ENCODE measurements at regions not wholly inside any gene's neighbourhood (a gene's known extent, or its start where the extent isn't known, plus 50 kb on each side); places are given as distances from the start of the nearest gene placed in this dataset.
"Not testable (repeated sequence)": the region's sequence is repeated elsewhere in the genome, so short reads cannot be mapped to it uniquely, and the experiment has no call there.

- no peak overlapping the region for H3K4me3 Mint-ChIP-seq
- no peaks in the 10 kb centered on the region for H3K36me3 ChIP-seq (ENCODE audit: control insufficient read depth in 2 of 3, insufficient read depth in 3 of 3, low read length in 3 of 3)
- intact Hi-C loops (cut with micrococcal nuclease) = no loop called here
- H3K27me3 ChIP-seq (ENCODE audit: control insufficient read depth in 2 of 2, insufficient read depth in 2 of 2, low read length in 2 of 2) = no peaks in the 10 kb centered on the region
- POLR2A ChIA-PET = no interaction called here
- peaks cover 0 to 7% (median 0%) of the 10 kb centered on the region in 5 donors for H3K27me3 Mint-ChIP-seq
- CTCF ChIA-PET = no interaction called here
- no peak overlapping the region for H3K4me3 ChIP-seq (ENCODE audit: low read length)
- ATAC-seq (no peak), DNase-seq (no peak)
- H3K27ac ChIP-seq (ENCODE audit: low read depth, low read length) = no peak overlapping the region
- H3K9me3 Mint-ChIP-seq = peaks cover 0 to 12% (median 3%) of the 10 kb centered on the region in 11 donors
- H3K4me1 Mint-ChIP-seq = peaks cover 0 to 4% (median 0%) of the 10 kb centered on the region in 7 donors
- no peaks in the 10 kb centered on the region for H3K4me1 ChIP-seq (ENCODE audit: control insufficient read depth in 2 of 2, insufficient read depth in 2 of 2, low read length in 2 of 2)
- peaks cover 0 to 18% (median 10%) of the 10 kb centered on the region in 5 donors for H3K36me3 Mint-ChIP-seq
- no peaks in the 10 kb centered on the region for H3K9me3 ChIP-seq (ENCODE audit: control insufficient read depth in 2 of 3, low read length in 3 of 3)
- no peak overlapping the region for H3K27ac Mint-ChIP-seq
Measured at GRCh38 chr9:97124256-97124655, 85.3 kb upstream of the CTSV start.

- Mint-ChIP-seq H3K4me3 (no peak overlapping the region), H3K36me3 (no peaks in the 10 kb centered on the region), H3K27ac (no peak overlapping the region), H3K4me1 (peaks cover 0 to 6% (median 4%) of the 10 kb centered on the region in 7 donors), H3K9me3 (peaks cover 0 to 9% (median 0%) of the 10 kb centered on the region in 11 donors), H3K27me3 (peaks cover 0 to 11% (median 7%) of the 10 kb centered on the region in 5 donors)
- H3K4me3 ChIP-seq (ENCODE audit: low read length) = no peak overlapping the region
- H3K27ac ChIP-seq (ENCODE audit: low read depth, low read length) = no peak overlapping the region
- ChIA-PET CTCF (no interaction called here), POLR2A (no interaction called here)
- intact Hi-C loops (cut with micrococcal nuclease) = no loop called here
- H3K27me3 ChIP-seq (ENCODE audit: control insufficient read depth in 2 of 2, insufficient read depth in 2 of 2, low read length in 2 of 2) = no peaks in the 10 kb centered on the region
- no peak for ATAC-seq
- no peak for DNase-seq
- no peaks in the 10 kb centered on the region for H3K9me3 ChIP-seq (ENCODE audit: control insufficient read depth in 2 of 3, low read length in 3 of 3)
- no peaks in the 10 kb centered on the region for H3K36me3 ChIP-seq (ENCODE audit: control insufficient read depth in 2 of 3, insufficient read depth in 3 of 3, low read length in 3 of 3)
- H3K4me1 ChIP-seq (ENCODE audit: control insufficient read depth in 2 of 2, insufficient read depth in 2 of 2, low read length in 2 of 2) = no peaks in the 10 kb centered on the region
Measured at GRCh38 chr9:97110696-97111095, 71.8 kb upstream of the CTSV start.

- ChIA-PET POLR2A (no interaction called here), CTCF (no interaction called here)
- intact Hi-C loops (cut with micrococcal nuclease) = loop anchor here (1.0 to 2.0 kb wide), 2 partner anchors 252 to 253 kb away; no protein-coding TSS in a partner anchor
- no peaks in the 10 kb centered on the region for H3K27me3 ChIP-seq (ENCODE audit: control insufficient read depth in 2 of 2, insufficient read depth in 2 of 2, low read length in 2 of 2)
- Mint-ChIP-seq H3K36me3 (no peaks in the 10 kb centered on the region), H3K27me3 (peaks cover 0 to 11% (median 7%) of the 10 kb centered on the region in 5 donors), H3K4me3 (no peak overlapping the region), H3K27ac (no peak overlapping the region), H3K9me3 (peaks cover 0 to 9% (median 0%) of the 10 kb centered on the region in 11 donors), H3K4me1 (peaks cover 0 to 6% (median 4%) of the 10 kb centered on the region in 7 donors)
- no peaks in the 10 kb centered on the region for H3K36me3 ChIP-seq (ENCODE audit: control insufficient read depth in 2 of 3, insufficient read depth in 3 of 3, low read length in 3 of 3)
- H3K4me3 ChIP-seq (ENCODE audit: low read length) = no peak overlapping the region
- H3K4me1 ChIP-seq (ENCODE audit: control insufficient read depth in 2 of 2, insufficient read depth in 2 of 2, low read length in 2 of 2) = no peaks in the 10 kb centered on the region
- no peak overlapping the region for H3K27ac ChIP-seq (ENCODE audit: low read depth, low read length)
- peak; percentile 45 for ATAC-seq
- DNase-seq = peak in 2 of 9 donors; percentile 7 to 19
- H3K9me3 ChIP-seq (ENCODE audit: control insufficient read depth in 2 of 3, low read length in 3 of 3) = no peaks in the 10 kb centered on the region
Measured at GRCh38 chr9:97109194-97109811, 70.4 kb upstream of the CTSV start.

- ATAC-seq; H3K9me3 ChIP-seq (ENCODE audit: control insufficient read depth in 2 of 3, low read length in 3 of 3); H3K36me3 ChIP-seq (ENCODE audit: control insufficient read depth in 2 of 3, insufficient read depth in 3 of 3, low read length in 3 of 3); H3K4me1 Mint-ChIP-seq; H3K4me3 ChIP-seq (ENCODE audit: low read length); H3K36me3 Mint-ChIP-seq; H3K9me3 Mint-ChIP-seq; H3K27me3 Mint-ChIP-seq; H3K27ac ChIP-seq (ENCODE audit: low read depth, low read length); H3K4me1 ChIP-seq (ENCODE audit: control insufficient read depth in 2 of 2, insufficient read depth in 2 of 2, low read length in 2 of 2); DNase-seq; H3K27ac Mint-ChIP-seq; H3K4me3 Mint-ChIP-seq; H3K27me3 ChIP-seq (ENCODE audit: control insufficient read depth in 2 of 2, insufficient read depth in 2 of 2, low read length in 2 of 2); CTCF ChIA-PET; intact Hi-C loops (cut with micrococcal nuclease): not testable (repeated sequence)
- POLR2A ChIA-PET = interaction anchor here (0.6 kb wide), 1 partner anchor 12 kb away, joined by 3 read pairs; no protein-coding TSS in a partner anchor
Measured at GRCh38 chr9:97105220-97105619, 66.3 kb upstream of the CTSV start.

- H3K27ac Mint-ChIP-seq; H3K27ac ChIP-seq (ENCODE audit: low read depth, low read length); H3K36me3 ChIP-seq (ENCODE audit: control insufficient read depth in 2 of 3, insufficient read depth in 3 of 3, low read length in 3 of 3); H3K27me3 Mint-ChIP-seq; H3K27me3 ChIP-seq (ENCODE audit: control insufficient read depth in 2 of 2, insufficient read depth in 2 of 2, low read length in 2 of 2); H3K4me1 ChIP-seq (ENCODE audit: control insufficient read depth in 2 of 2, insufficient read depth in 2 of 2, low read length in 2 of 2); H3K9me3 ChIP-seq (ENCODE audit: control insufficient read depth in 2 of 3, low read length in 3 of 3); H3K4me3 Mint-ChIP-seq; H3K36me3 Mint-ChIP-seq; H3K4me3 ChIP-seq (ENCODE audit: low read length); DNase-seq; H3K4me1 Mint-ChIP-seq; intact Hi-C loops (cut with micrococcal nuclease); ATAC-seq; H3K9me3 Mint-ChIP-seq; POLR2A ChIA-PET: not testable (repeated sequence)
- CTCF ChIA-PET = interaction anchor here (0.6 kb wide), 1 partner anchor 630 kb away, joined by 3 read pairs; no protein-coding TSS in a partner anchor
Measured at GRCh38 chr9:97103613-97104383, 64.9 kb upstream of the CTSV start.

GRCh38 chr9:97099540-97099939 lies 60.6 kb upstream of the CTSV start:
- H3K27ac Mint-ChIP-seq; H3K27me3 ChIP-seq (ENCODE audit: control insufficient read depth in 2 of 2, insufficient read depth in 2 of 2, low read length in 2 of 2); H3K4me1 Mint-ChIP-seq; H3K36me3 Mint-ChIP-seq; H3K36me3 ChIP-seq (ENCODE audit: control insufficient read depth in 2 of 3, insufficient read depth in 3 of 3, low read length in 3 of 3); H3K4me3 Mint-ChIP-seq; CTCF ChIA-PET; POLR2A ChIA-PET; intact Hi-C loops (cut with micrococcal nuclease); H3K27ac ChIP-seq (ENCODE audit: low read depth, low read length); H3K9me3 Mint-ChIP-seq; ATAC-seq; H3K4me1 ChIP-seq (ENCODE audit: control insufficient read depth in 2 of 2, insufficient read depth in 2 of 2, low read length in 2 of 2); H3K4me3 ChIP-seq (ENCODE audit: low read length); DNase-seq; H3K9me3 ChIP-seq (ENCODE audit: control insufficient read depth in 2 of 3, low read length in 3 of 3): not testable (repeated sequence)
- peaks cover 4 to 18% (median 9%) of the 10 kb centered on the region in 5 donors for H3K27me3 Mint-ChIP-seq

- Histone ChIP-seq H3K4me1 (ENCODE audit: control insufficient read depth in 2 of 2, insufficient read depth in 2 of 2, low read length in 2 of 2) (no peaks in the 10 kb centered on the region), H3K36me3 (ENCODE audit: control insufficient read depth in 2 of 3, insufficient read depth in 3 of 3, low read length in 3 of 3) (no peaks in the 10 kb centered on the region), H3K4me3 (ENCODE audit: low read length) (no peak overlapping the region), H3K9me3 (ENCODE audit: control insufficient read depth in 2 of 3, low read length in 3 of 3) (no peaks in the 10 kb centered on the region), H3K27ac (ENCODE audit: low read depth, low read length) (no peak overlapping the region), H3K27me3 (ENCODE audit: control insufficient read depth in 2 of 2, insufficient read depth in 2 of 2, low read length in 2 of 2) (no peaks in the 10 kb centered on the region)
- POLR2A ChIA-PET = no interaction called here
- DNase-seq = no peak
- CTCF ChIA-PET = no interaction called here
- intact Hi-C loops (cut with micrococcal nuclease) = no loop called here
- ATAC-seq = no peak
- no peaks in the 10 kb centered on the region for H3K36me3 Mint-ChIP-seq
- H3K9me3 Mint-ChIP-seq = peaks cover 0 to 2% (median 0%) of the 10 kb centered on the region in 11 donors
- H3K4me1 Mint-ChIP-seq = no peaks in the 10 kb centered on the region
- H3K4me3 Mint-ChIP-seq = no peak overlapping the region
- H3K27ac Mint-ChIP-seq = no peak overlapping the region
- H3K27me3 Mint-ChIP-seq = peaks cover 12 to 37% (median 22%) of the 10 kb centered on the region in 5 donors
Measured at GRCh38 chr9:97096793-97097192, 57.9 kb upstream of the CTSV start.
